Stimulated activated CD4-positive, alpha-beta T cell treated with anti-CD3 and anti-CD28 coated beads, Interleukin-4, amount 100 ng/mL, for 1 hour (primary cell): ENCODE measurements at regions not wholly inside any gene's neighbourhood (a gene's known extent, or its start where the extent isn't known, plus 50 kb on each side); places are given as distances from the start of the nearest gene placed in this dataset.

ENCODE experiments used
- DNase-seq: peaks from one replicate; pipeline ENCODE4 v3.0.0-alpha.2; 2020

DNA sequence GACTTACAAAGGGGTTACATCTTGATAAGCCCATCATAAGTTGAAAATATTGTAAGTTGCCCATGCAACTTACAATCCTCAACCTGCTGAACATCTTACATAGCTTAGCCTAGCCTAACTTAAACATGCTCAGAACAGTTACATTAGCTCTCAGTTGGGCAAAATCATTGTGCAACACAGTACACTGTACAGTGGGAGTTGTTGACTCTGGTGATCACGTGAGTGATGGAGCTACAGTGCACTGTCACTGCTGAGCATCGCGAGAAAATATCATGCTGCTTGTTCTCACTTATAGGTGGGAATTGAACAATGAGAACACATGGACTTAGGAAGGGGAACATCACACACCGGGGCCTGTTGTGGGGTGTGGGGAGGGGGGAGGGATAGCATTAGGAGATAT is 214.9 kb upstream of the ZMIZ1 start:
- no peak for DNase-seq

DNA sequence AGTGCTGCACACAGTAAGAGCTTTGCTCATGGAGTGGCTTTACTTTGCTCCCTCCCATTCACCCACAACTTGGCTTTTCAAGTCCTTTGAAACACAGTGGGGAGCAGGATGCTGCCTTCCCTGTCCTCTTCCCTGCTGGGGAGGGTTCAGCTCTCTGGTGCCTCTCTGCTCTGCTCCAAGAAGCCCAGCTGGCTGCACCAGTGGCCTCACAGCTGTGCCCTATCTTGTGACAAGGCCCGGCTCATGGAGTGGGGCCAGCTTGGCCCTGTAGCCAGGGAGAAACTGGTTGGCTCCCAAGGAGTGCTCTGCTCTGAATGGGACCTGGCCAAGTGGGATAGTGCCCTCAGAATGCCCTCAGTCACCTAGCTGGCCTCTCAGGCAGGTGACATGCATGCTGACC is 212.3 kb upstream of the ZMIZ1 start:
- DNase-seq = no peak

DNA sequence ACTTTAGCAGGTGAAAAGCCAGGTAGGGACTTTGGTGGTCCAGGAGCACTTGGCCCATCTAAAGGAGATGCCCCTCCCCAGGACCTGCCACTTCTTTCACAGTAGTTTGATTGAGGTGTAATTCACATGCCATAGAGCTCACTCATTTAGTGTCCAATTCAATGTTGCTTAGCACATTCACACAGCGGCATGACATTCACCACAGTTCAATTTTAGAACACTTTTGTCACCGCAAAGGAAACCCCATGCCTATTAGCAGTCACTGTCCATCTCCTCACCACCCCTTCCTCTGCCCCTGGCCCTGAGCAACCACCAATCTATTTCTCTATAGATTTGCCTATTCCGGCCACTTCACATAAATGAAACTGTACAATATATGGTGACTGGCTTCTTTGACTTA is 211.6 kb upstream of the ZMIZ1 start:
- DNase-seq = no peak

DNA sequence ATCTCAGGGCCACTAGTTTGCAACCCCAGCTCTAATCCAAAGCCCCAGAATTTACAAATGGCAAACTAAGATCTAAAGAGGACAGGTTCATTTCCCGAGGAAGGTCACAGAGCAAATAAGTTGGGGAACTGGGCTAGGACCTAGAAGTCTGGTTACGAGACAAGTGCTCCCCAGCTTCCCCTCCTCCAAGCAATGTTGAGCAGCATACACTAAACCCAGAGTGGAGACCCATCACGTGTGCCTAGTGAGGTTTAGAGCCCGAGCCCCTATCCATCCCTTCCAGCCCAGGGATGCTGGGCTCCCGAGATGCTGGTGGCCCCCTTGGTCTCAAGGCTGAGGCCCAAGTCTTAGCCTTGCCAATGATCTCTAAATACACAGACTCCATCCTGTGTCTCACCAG is 209.5 kb upstream of the ZMIZ1 start:
- DNase-seq = no peak

DNA sequence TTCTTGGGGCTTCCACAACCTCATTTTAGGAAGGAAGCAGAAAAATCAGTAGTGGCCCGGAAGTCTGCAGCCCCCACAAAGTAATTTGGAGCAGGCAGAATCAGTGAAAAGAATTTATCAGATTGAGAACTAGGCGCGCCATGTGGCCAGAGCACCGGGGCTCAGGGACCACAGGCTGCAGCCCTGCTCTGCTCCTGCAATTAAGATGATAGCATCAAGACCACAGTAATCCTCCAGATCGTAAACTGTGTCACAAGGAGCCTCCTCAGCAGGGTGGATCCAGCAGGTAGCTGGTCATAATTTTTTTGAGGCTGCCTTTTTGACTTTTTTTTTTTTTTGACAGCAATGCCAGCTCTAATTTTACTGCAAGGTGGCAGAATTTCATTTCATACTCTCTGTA is 209.0 kb upstream of the ZMIZ1 start:
- no peak for DNase-seq

DNA sequence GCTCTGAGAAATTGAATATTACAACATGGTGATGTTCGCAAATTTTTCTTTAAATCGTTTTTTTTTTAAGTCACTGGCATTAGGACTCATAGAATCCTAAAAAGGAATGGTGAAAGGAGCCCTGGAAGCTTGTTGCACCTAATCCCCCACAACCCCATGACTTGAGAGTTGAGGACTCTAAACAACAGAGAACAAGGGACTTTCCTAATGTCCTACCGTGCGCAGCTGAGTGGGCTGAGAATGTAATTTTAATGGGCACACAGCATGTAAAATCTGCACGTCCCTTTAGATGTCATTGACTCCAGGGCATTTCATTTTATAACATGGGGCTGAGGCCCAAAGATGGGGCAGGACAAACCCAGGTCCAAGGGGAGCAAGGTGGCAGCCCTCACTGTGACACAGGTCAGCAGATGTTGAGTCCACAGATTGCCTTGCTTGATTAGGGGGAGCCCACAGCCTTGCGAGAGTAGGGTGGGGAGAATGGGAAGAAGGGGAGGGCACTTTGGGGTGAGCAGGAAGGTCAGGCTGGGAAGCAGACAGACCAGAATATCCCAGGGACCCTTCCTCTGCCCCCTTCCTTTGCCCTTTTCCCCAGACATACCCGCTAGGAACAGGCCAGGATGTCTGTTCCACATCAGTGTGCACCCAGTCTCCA is 208.4 kb upstream of the ZMIZ1 start:
- no peak for DNase-seq

DNA sequence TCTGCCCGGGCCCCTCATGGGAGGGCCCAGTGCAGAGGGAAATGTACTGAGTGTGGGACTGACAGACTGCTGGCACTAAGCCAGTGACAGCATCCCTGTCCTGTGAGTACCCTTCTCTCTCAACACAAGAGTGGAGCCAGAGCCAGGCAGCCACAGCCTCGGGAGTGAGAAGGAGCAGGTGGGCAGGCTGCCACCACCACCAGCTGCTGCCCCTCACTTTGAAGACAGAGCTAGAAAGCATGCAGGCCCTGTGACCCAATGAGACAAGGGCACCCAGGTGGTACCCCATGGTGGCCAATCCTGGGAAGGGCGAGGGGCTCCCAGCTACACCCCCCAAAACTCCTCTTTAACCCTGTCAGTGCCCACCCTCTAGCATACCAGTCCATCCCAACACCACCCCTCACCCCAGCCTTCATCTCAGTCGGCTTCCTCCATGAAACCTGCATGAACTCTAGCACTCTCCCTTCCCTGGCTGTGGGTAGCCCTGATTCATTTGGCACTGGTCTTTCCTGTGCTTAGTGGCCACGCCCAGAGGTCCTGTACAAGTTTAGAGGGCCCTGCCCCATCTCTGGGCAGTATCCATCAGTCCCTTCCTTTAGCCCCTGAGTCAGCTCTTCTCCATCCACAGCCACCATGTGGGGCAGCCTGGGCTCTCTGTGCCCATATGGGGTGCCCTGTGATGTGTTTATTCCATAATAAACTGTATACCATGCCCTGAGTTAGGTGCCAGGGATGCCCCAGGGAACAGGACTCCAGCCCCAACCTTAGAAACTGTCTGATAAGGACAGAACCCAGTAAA is 207.0 kb upstream of the ZMIZ1 start:
- DNase-seq = no peak

DNA sequence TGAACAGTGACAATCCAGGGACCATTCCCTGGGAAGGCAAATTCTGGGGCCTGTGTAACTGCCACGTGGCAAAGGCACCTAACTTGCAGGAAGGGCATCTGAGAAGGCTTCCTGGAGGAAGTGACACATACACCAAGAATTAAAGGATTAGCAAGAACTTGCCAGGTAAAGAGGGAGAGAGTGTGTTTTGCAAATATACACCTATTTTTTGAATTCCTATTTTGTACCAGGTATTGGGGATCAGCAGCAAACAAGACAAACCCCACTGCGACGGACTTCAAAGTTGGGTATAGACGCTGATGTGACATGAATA is 206.5 kb upstream of the ZMIZ1 start:
- no peak for DNase-seq

DNA sequence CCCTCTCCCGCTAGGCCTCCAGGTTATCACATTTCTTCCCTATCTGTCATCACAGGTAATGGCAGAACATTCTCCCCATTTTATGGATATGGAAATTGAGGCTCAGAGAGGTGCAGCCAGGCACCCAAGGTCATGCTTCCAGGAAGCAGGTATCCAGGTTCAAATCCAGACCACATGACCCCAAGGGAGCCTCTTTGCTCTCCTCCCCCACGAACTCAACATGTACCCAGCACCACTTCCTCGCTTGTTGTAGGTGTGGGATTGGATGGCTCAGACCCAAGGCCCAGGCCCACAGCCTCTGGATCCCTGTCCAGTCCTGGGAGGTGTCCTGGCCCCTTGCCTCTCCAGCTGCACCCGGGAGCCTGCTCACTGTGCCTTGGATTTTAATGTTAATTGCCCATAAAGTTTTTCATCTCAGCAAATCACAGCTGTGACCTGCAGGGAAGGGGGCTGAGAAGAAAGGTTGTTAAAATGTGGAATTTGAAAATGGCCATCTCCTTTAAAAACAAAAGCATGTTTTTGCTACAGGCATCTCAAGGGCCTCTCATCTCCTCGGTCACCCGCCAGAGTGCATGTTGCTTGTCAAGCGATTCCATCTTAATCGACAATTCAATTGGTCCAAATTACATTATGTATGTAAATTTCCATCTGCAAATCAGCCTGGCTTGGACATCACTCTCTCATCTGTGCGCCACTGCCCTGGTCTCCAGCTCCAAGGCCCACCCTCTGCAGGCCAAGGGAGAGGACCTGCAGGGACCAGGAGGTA is 205.4 kb upstream of the ZMIZ1 start:
- no peak for DNase-seq

DNA sequence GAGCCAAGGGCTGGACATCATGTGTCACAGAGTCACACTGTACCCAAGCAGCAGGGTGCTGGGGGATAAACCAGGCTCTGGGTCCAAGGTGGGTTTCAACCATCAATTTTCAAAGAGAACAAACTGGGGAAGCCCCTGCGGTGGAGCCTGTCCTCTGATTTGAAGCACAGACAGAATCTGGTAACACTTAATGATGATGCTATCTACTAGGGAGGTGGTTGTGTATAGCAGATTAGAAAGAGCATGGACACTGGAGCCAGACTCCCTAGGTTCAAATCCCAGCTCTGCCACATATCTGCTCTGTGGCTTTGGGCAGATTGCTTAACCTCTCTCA is 204.9 kb upstream of the ZMIZ1 start:
- no peak for DNase-seq

DNA sequence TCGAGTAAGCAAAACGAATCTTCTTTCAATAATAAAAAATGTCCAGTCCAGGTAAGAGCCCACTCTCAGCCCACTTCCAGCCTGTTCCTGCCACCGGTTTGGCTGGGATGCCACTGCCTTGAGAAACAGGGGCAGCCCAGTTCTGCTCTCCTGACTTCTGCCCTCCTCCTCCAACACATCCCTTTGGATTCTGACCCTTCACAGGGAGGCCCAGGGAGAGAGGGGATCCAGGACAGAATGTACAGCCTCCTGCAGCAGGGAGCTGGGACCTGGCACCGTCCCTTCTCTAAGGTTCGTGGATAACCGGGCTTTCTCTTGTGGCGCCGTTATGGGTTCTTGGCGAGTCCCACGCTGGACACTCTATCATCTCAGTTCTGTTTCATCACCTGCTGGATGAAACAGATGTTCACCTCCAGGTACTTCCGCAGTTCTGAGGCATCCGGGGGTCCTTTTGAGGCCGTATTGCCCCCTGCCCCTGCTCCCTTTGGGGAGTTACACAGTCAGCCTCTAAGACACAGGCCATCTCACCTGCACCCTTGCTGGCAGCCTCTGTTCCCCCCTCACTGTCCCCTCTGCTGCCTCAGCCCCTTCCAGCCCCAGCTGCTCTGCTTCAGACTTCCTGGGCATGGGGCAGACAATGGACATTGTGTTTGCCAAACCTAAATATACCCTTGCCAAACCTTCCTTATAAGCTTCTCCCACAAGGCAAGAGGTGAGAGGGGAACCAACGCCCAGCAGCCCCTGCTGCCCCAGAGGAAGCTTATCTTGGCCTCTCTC is 203.8 kb upstream of the ZMIZ1 start:
- DNase-seq = no peak

DNA sequence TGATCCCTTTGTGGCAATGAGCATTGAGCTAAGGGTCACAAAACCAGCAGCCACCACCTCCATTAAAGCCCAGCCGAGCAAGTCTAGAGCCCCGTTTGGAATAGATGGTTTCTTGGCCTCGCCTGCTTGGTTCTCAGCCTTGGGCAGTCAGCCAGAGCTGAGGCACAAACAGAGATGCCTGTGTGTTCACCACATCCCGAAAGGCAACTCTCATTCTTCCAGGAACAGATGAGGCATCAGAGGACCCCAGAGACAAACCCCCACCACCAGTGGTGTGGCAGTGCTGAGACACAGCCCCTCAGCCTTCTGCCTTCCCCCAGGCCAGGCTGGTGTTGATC is 203.3 kb upstream of the ZMIZ1 start:
- no peak for DNase-seq

DNA sequence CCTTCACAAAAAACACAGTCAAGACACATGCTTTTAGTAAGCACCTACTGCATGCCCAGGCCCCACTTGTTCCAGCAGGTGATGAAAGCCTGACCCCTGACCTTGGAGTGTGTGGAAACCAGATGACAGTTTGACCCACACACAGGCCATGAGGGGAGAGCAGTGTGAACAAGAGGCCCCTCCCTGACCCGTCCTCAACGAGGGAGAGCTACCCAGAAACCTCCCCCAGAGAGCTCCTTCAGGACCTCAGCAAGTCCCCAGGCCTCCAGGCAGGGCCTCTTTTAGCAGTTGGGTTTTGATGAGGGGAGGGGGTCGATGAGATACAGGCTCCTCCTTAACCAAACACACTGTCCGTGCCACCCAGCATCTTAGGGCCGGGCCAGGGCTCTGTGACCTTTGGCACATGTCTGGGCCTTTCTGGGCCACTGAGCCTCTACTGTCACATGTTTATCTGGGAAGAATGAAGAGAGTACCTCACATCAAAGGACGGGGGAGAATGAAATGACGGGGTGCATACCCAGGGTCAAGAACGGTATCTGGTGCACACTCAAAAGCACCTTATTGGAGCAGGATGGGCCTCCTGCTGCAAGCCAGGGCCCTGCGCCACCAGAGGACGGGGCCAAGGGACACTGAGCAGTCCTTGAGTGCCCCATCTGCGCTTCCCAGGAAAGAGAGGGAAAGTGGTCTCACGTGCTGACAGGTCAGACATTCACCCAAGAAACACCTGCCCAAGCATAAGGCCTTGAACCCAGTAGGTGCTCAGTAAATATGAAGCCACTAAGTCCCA is 202.6 kb upstream of the ZMIZ1 start:
- no peak for DNase-seq

DNA sequence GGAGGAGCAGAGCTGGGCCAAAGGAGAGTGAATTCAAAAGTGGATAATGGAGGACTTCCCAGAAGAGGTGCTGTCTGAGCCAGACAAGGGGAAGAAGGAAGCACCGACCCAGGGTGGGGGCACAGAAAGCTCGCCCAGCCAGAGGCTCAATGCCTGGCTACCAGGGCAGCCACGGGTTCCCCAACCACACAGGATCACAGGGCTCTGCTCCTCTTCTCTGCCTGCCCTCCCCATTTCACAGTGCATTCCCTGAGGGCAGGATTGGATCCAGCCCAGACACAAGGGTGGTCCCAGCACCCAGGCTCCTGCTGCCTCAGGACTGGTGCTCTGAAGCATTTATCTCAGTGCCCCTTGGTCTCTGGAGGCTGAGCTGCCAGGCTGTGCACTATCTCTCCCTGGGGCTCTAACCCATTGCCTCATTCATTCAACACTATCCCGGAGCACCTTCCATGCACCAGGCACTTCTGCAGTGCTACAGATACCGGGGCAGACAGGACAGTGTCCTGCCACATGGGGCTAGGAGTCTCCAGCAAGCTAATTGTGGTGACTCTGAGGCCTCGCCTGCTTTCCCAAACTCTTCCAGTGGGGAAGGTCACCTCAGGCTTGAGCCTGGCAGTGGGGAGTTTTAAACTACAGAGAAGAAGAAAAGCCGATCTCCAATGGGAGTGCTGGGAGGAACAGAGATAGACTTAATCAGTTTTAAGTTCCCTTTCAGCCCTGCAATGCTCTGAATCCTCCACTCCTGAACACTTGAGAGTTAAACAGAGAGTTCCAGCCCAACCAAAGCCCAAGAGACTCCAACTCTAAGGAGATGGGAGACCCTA is 201.8 kb upstream of the ZMIZ1 start:
- no peak for DNase-seq

DNA sequence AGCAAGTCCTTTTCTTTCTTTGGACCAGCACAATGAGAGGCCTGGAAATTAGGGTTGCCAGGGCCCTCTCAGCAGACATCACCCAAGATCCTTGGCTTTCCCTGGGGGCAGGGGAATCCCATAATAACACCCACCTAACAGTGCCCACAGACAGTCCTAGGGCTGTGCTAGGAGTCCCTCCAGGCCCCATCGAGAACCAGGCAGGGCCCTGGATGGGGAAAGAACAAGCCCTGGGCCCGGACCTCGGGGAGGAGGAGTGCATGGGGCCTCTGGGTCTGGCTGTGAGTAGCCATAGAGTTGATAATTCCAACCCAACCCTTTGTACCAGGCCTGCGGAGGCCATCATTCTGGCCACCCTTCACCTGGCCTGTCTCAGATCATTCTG is 201.2 kb upstream of the ZMIZ1 start:
- DNase-seq = no peak

DNA sequence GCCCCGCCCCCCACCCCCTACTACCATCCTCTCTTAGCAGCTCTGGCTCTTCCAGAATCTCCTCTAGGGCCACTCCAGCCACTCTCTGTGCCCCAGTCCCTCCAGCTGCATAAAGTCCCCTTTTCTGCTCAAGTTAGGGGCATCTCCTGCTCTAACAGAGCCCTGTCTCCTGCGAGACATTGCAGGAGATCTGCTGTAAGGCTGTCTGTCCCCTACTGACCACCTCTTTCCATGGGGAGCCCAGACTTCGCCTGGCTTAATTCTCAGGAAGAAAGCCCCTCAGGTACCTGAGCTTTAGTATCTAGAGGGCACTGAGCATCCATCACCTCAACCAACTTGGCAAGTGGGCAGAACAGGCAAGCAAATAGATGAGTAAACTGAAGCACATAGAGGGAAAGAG is 200.7 kb upstream of the ZMIZ1 start:
- DNase-seq = no peak

DNA sequence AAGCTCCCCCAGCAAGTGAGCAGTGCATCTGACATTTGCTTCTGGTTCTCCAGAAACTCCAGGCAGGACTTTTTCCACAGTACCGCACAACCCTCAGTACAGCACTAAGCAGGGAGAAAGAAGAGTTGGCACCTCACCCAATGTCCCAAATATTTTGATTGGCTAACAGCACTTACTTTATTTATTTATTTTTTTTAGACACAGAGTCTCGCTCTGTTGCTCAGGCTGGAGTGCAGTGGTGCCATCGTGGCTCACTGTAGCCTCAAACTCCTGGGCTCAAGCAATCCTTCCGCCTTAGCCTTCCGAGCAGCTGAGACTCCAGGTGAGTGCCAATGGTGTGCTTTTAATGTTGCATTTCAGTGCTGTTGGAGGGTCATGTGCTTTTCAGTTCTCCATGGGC is 200.3 kb upstream of the ZMIZ1 start:
- DNase-seq = no peak

DNA sequence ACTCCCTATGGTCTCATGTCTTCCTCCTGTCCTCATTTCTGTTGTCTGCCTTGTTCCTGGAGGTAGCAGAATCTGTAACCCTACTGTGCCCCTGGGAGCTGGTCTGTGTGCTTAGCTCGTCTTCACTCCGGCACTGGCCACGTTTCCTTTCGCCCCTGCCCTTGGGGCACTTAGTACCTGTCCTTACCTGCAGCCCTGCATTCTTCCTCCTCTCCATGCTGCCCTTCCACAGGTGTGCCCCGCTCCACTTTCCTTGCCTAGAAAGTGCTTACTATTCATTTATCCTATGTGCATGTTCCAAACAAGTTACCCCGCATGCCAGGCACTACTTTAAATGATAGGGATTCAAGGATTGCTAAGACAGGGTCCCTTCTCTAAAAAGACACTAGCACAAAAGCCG is 199.9 kb upstream of the ZMIZ1 start:
- DNase-seq = no peak

DNA sequence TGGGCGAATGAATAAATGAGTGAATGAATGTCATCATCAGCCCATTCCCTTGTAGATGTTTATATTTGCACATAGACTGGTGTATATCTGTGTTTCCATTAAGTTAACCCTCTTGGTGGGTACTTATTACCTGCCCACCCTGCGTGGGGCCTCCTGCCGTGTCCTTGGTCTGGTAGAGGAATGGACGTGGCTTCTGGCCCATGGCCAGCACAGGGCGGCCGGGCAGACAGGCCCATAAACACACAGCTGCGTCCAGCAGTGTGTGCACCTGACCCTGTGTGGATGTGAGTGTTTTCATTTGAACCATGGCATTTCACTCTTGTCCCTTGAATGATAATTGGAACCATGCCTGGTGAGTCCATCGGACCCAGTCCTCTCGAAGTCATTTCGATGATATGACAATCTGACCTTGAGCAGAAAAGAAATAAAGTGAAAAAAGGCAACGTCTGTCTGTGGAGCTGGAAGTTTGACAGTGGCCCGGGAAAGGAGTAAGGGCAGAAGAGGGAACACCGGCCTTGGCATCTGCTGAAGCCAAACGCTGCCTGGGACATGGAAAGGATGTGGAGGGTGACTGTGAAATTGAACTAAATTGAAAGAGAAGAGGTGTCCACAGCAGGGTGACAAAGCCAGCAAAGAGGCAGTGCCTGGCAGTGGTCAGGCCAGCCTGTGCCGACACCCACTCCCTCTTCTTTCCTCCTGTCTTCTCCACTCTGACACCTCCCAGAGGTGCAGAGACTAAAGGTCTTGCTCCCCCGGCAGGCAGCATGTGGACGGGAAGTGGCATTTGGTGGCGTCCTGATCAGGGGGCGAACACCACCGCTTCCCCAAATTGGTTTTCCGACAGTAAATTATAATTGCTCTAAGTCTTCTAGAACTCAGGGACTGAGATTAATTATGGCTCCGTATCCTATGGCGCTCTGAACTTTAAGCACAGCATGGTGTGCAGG is 199.0 kb upstream of the ZMIZ1 start:
- DNase-seq = no peak

DNA sequence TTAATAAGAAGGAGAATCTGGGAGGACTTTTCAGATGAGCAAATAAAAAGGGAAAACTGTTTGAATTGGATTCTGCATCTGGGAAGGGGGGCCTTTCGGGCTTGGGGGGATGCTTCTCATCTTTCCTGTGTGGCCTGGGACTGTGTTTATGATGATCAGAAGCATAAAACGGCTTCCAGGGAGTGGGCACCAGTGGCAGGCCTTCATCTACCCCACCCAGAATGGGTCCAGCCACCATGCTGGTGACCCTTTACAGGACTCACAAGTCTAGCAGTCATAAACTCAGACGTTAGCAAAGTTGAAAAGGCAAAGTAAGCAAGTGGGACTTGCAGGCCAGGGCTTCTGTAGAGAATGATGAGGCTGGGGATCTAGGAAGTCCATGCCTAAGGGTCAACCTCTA is 198.3 kb upstream of the ZMIZ1 start:
- no peak for DNase-seq

DNA sequence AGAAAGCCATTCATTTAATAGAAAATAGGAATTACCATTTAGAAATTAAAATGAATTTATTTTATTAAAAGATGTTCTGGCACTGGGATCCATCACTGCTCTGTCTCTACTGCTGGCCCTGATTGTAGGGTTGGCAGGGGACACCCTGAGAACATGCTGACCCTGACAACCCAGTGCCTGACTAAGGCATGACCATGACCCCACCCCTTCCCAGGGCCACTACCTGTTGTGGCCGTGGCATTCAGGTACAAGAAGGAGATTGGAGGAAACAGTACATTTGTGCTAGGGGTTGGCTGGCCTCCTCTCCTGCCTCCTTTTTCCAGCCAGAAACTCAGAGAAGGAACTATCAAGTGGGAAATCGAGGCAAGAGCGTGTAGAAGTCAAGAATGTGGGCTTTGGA is 197.0 kb upstream of the ZMIZ1 start:
- DNase-seq = no peak
